K562 (cell line): ENCODE measurements at regions not wholly inside any gene's neighbourhood (a gene's known extent, or its start where the extent isn't known, plus 50 kb on each side); places are given as distances from the start of the nearest gene placed in this dataset.

Experiments
- ATAC-seq: fragments of 200-7000 bp; cut with Tn5 transposase; 3 replicates; pipeline ENCODE4 v1.9.1; 2020; ENCODE audit warnings: moderate library complexity
- BruUV-seq: library from RNA; stranded (reverse); fragments of 400-500 nt; replicated peaks from 2 replicates; lab custom pipeline; 2021; lab: Mats Ljungman, UMichigan
- CTCF ChIA-PET: fragments of 300-600 bp; formaldehyde crosslinking; extraction: SDS; loops from one replicate; lab custom pipeline; 2021; ENCODE audit warnings: low intra/inter-chr PET ratio; lab: Yijun Ruan, JAX
- POLR2A ChIA-PET: fragments of 300-600, 350-650 bp; sonication (Branson Sonifier 250); formaldehyde crosslinking; extraction: SDS; loops from one replicate; lab custom pipeline; 2021; ENCODE audit warnings: antibody characterized with exemption, inconsistent platforms; lab: Yijun Ruan, JAX
- DNase-seq, 4 experiments: peaks; one replicate each; pipeline versions ENCODE4 v3.0.0 to v3.0.0-alpha.2; 2011 to 2018; ENCODE audit warnings: low spot score in 3 of 4, mixed read lengths in 3 of 4; ENCODE audit errors: extremely low read depth in 1 of 4
- FAIRE-seq: peaks from 2 replicates; lab custom pipeline; 2011; peaks lifted over from hg19 to GRCh38; lab: Jason Lieb, UNC
- H2AFZ ChIP-seq: 2 replicates; pipeline ENCODE4 v1.6.0; 2011; ENCODE audit warnings: low read depth, low read length, control low read depth, inconsistent platforms
- H3K27ac ChIP-seq: fragments of 200-600 bp; 3 replicates; pipeline ENCODE4 v1.8.0; 2011; ENCODE audit warnings: low read depth, mild to moderate bottlenecking, control low read depth, inconsistent platforms, low read length, moderate library complexity, mixed read lengths; ENCODE audit errors: extremely low read depth
- H3K27me3 ChIP-seq, 2 experiments: fragments of 300-600 bp in 1 of 2; 2 replicates in 1 of 2; 3 replicates in 1 of 2; pipeline versions ENCODE4 v1.6.0 to v1.8.0; 2011; ENCODE audit warnings: inconsistent platforms in 2 of 2, low read length in 2 of 2, mild to moderate bottlenecking in 1 of 2, mixed read lengths in 1 of 2, moderate library complexity in 1 of 2; ENCODE audit not compliant: control insufficient read depth in 2 of 2, insufficient read depth in 2 of 2
- H3K36me3 ChIP-seq: fragments of 300-600 bp; 3 replicates; pipeline ENCODE4 v1.8.0; 2011; ENCODE audit warnings: mild to moderate bottlenecking, low read length, inconsistent platforms; ENCODE audit not compliant: control insufficient read depth, insufficient read depth
- H3K4me1 ChIP-seq, 2 experiments: fragments of 200-600 bp in 1 of 2; replicated peaks in 1 of 2; 2 replicates in 1 of 2; 3 replicates in 1 of 2; pipeline versions ENCODE4 v1.5.1 to v1.8.0; 2011; ENCODE audit warnings: inconsistent platforms in 2 of 2, low read length in 2 of 2, mild to moderate bottlenecking in 1 of 2, mixed read lengths in 1 of 2, moderate library complexity in 1 of 2; ENCODE audit not compliant: control insufficient read depth in 2 of 2, insufficient read depth in 2 of 2
- H3K4me2 ChIP-seq: 2 replicates; pipeline ENCODE4 v1.6.1; 2011; ENCODE audit warnings: low read length, control low read depth, inconsistent platforms, mixed read lengths; ENCODE audit not compliant: insufficient read depth
- H3K4me3 ChIP-seq: fragments of 200-600 bp; sonication (generic), shearing (Covaris generic); 2 replicates; pipeline ENCODE4 v1.5.1; 2016; ENCODE audit warnings: control low read depth, inconsistent platforms
- H3K79me2 ChIP-seq: fragments of 200-600 bp; 3 replicates; pipeline ENCODE4 v1.8.0; 2011; ENCODE audit warnings: low read length, inconsistent platforms; ENCODE audit not compliant: control insufficient read depth, insufficient read depth
- H3K9ac ChIP-seq, 2 experiments: 2 replicates each; pipeline versions ENCODE4 v1.6.0 to v1.6.1; 2011; ENCODE audit warnings: low read depth in 2 of 2, low read length in 2 of 2, control low read depth in 1 of 2, inconsistent platforms in 1 of 2, mild to moderate bottlenecking in 1 of 2, mixed read lengths in 1 of 2; ENCODE audit not compliant: insufficient read depth in 1 of 2
- H3K9me1 ChIP-seq: one replicate; pipeline ENCODE4 v1.6.0; 2011; ENCODE audit warnings: inconsistent platforms, mild to moderate bottlenecking, low read length, moderate library complexity; ENCODE audit not compliant: control insufficient read depth, insufficient read depth
- H3K9me3 ChIP-seq: replicated peaks from 2 replicates; pipeline ENCODE4 v1.5.1; 2011; ENCODE audit warnings: low read depth, low read length, inconsistent platforms; ENCODE audit not compliant: control insufficient read depth, insufficient read depth
- H4K20me1 ChIP-seq: replicated peaks from 2 replicates; pipeline ENCODE4 v1.6.1; 2011; ENCODE audit warnings: low read length, inconsistent platforms, mixed read lengths; ENCODE audit not compliant: control insufficient read depth, insufficient read depth
- FOXM1 ChIP-seq, 2 experiments: fragments of 450-650 bp in 1 of 2; sonication (generic) in 1 of 2; formaldehyde crosslinking in 1 of 2; IDR thresholded peaks; 2 replicates each; pipeline versions ENCODE4 v1.6.1 to v1.9.0; 2017 to 2022; ENCODE audit warnings: low read depth in 2 of 2, mild to moderate bottlenecking in 2 of 2, missing genetic modification reagents in 1 of 2, moderate library complexity in 1 of 2
- MITF ChIP-seq: IDR thresholded peaks from 2 replicates; pipeline ENCODE4 v1.6.1; 2014; ENCODE audit warnings: antibody characterized with exemption
- NR0B1 ChIP-seq: fragments of 450-650 bp; IDR thresholded peaks from one replicate; pipeline ENCODE4 v1.6.1; 2018; ENCODE audit warnings: mild to moderate bottlenecking, moderate library complexity; ENCODE audit not compliant: partially characterized antibody
- PHF8 ChIP-seq: fragments of 200-600 bp; sonication (generic); IDR thresholded peaks from 2 replicates; pipeline ENCODE4 v1.6.1; 2012; ENCODE audit warnings: mixed run types, mild to moderate bottlenecking, inconsistent platforms, low read length, moderate library complexity, borderline replicate concordance
- SMAD1 ChIP-seq: fragments of 150-350 bp; IDR thresholded peaks from 2 replicates; pipeline ENCODE4 v1.6.1; 2014; ENCODE audit warnings: low read length, low read depth; ENCODE audit not compliant: partially characterized antibody
- THAP7 ChIP-seq: fragments of 250-450 bp; sonication (Bioruptor Pico); IDR thresholded peaks from 2 replicates; pipeline ENCODE4 v1.5.0; 2021
- THRAP3 ChIP-seq: fragments of 450-650 bp; IDR thresholded peaks from 2 replicates; pipeline ENCODE4 v1.6.1; 2016; ENCODE audit warnings: mild to moderate bottlenecking, inconsistent platforms, borderline replicate concordance
- XRCC3 ChIP-seq: fragments of 450-650 bp; IDR thresholded peaks from 2 replicates; pipeline ENCODE4 v1.6.1; 2017; ENCODE audit warnings: mild to moderate bottlenecking, moderate library complexity
- ZNF134 ChIP-seq: fragments of 250-450 bp; sonication (Bioruptor Pico); conservative IDR thresholded peaks from 2 replicates; pipeline ENCODE4 v1.4.0; 2020
- ZNF274 ChIP-seq: IDR thresholded peaks from 2 replicates; pipeline ENCODE4 v1.6.1; 2011; ENCODE audit warnings: low read depth, mild to moderate bottlenecking, low read length, moderate library complexity, borderline replicate concordance
- ZNF316 ChIP-seq: fragments of 450-650 bp; IDR thresholded peaks from 2 replicates; pipeline ENCODE4 v1.6.1; 2016
- ZNF695 ChIP-seq: fragments of 450-650 bp; formaldehyde crosslinking; IDR thresholded peaks from 2 replicates; pipeline ENCODE4 v1.4.0; 2020; ENCODE audit warnings: mild to moderate bottlenecking, moderate library complexity
- WGBS: fragments of 100-300 bp; shearing (Covaris generic); methylation state at CpG from one replicate; pipeline ENCODE4 v1.1.6; 2016; ENCODE audit warnings: low coverage, mixed read lengths; ENCODE audit not compliant: insufficient coverage; ENCODE audit errors: missing lambda C conversion rate; 5-methylcytosine and 5-hydroxymethylcytosine counted together
- in situ Hi-C: fragments of 300-500 bp; cut with MboI; formaldehyde crosslinking; loops from 4 replicates; pipeline ENCODE4 v1.15.0; 2018; ENCODE audit warnings: inconsistent platforms, mixed read lengths
- intact Hi-C: fragments of 100-400 bp; cut with micrococcal nuclease; formaldehyde crosslinking; loops from 2 replicates; pipeline ENCODE4 v1.14.2; 2022

GRCh38 chr7:17631061-17631460 lies 309.2 kb downstream of the SNX13 start:
- BruUV-seq = no TSS peak
- TF ChIP-seq PHF8 (no peak), ZNF316 (0 out of 2 replicates have a peak, but pooled peaks have one; percentile 22)
- no peak for DNase-seq
- no peaks in the 10 kb centered on the region for H3K27me3 ChIP-seq
- no peak for FAIRE-seq
- no peaks in the 10 kb centered on the region for H4K20me1 ChIP-seq
- no peak overlapping the region for H3K4me2 ChIP-seq
- no peak overlapping the region for H3K9ac ChIP-seq
- in situ Hi-C loops = no loop called here
- no peaks in the 10 kb centered on the region for H3K36me3 ChIP-seq
- CTCF ChIA-PET = no interaction called here
- no peak overlapping the region for H3K27ac ChIP-seq
- no peaks in the 10 kb centered on the region for H3K79me2 ChIP-seq
- H3K4me3 ChIP-seq = no peak overlapping the region
- ATAC-seq = no peak
- WGBS = 0% methylated on average over 3 of the region's 3 CpGs
- POLR2A ChIA-PET = no interaction called here
- no peaks in the 10 kb centered on the region; the same call in 1 of the 2 replicates for H3K9me3 ChIP-seq
- H2AFZ ChIP-seq = no peak overlapping the region
- H3K4me1 ChIP-seq = no peaks in the 10 kb centered on the region
- H3K9me1 ChIP-seq = no peaks in the 10 kb centered on the region
- intact Hi-C loops = no loop called here

- Histone ChIP-seq H3K4me1 (no peaks in the 10 kb centered on the region), H3K9ac (no peak overlapping the region), H4K20me1 (no peaks in the 10 kb centered on the region), H3K9me1 (no peaks in the 10 kb centered on the region), H3K36me3 (no peaks in the 10 kb centered on the region), H3K4me2 (no peak overlapping the region), H3K27ac (no peak overlapping the region), H3K4me3 (no peak overlapping the region), H3K27me3 (no peaks in the 10 kb centered on the region), H3K9me3 (no peaks in the 10 kb centered on the region), H2AFZ (no peak overlapping the region), H3K79me2 (no peaks in the 10 kb centered on the region)
- ChIA-PET CTCF (interaction anchor here (0.5 kb wide), 1 partner anchor 58 kb away, joined by 3 read pairs; no protein-coding TSS in a partner anchor), POLR2A (no interaction called here)
- in situ Hi-C loops = no loop called here
- BruUV-seq = no TSS peak
- intact Hi-C loops = no loop called here
- ATAC-seq (no peak), DNase-seq (no peak), FAIRE-seq (no peak)
- WGBS = 0% methylated on average over 2 of the region's 2 CpGs
- TF ChIP-seq NR0B1 (no peak), SMAD1 (no peak), XRCC3 (no peak), ZNF274 (no peak), THRAP3 (no peak), ZNF134 (CRISPR knock-in tag) (no peak), MITF (no peak), ZNF695 (CRISPR knock-in tag) (no peak), FOXM1 (IDR thresholded peaks at IDR 0.05; ENCODE audit: low read depth) (no peak), FOXM1 (CRISPR knock-in tag; IDR thresholded peaks at IDR 0.05; ENCODE audit: low read depth) (no peak), THAP7 (no peak)
Measured at GRCh38 chr7:17632384-17632783, 307.9 kb downstream of the SNX13 start.
